GM12878 (cell line): ENCODE measurements at regions not wholly inside any gene's neighbourhood (a gene's known extent, or its start where the extent isn't known, plus 50 kb on each side); places are given as distances from the start of the nearest gene placed in this dataset.

Source experiments
- ATAC-seq: fragments of 200-7000 bp; cut with Tn5 transposase; 3 replicates; pipeline ENCODE4 v1.9.1; 2020; ENCODE audit warnings: mild to moderate bottlenecking, moderate library complexity
- BruUV-seq: library from RNA; stranded (reverse); fragments of 400-500 nt; replicated peaks from 2 replicates; lab custom pipeline; 2021; lab: Mats Ljungman, UMichigan
- CTCF ChIA-PET: fragments of 300-600 bp; sonication (Branson Sonifier 250); formaldehyde crosslinking; extraction: SDS; loops from one replicate; lab custom pipeline; 2021; ENCODE audit warnings: inconsistent platforms; lab: Yijun Ruan, JAX
- POLR2A ChIA-PET: fragments of 350-600 bp; formaldehyde crosslinking; extraction: SDS; loops from one replicate; lab custom pipeline; 2021; ENCODE audit warnings: inconsistent platforms; lab: Charles Lee
- RAD21 ChIA-PET: fragments of 300-600 bp; sonication (Branson Sonifier 250); formaldehyde crosslinking; loops from one replicate; lab custom pipeline; 2023; ENCODE audit warnings: antibody characterized with exemption; ENCODE audit not compliant: unreplicated experiment; lab: Charles Lee
- SMC1A ChIA-PET: fragments of 300-600 bp; sonication (Branson Sonifier 250); formaldehyde crosslinking; loops from one replicate; lab custom pipeline; 2023; ENCODE audit not compliant: unreplicated experiment, uncharacterized antibody; lab: Charles Lee
- DNase-seq: peaks from one replicate; pipeline ENCODE4 v3.0.0-alpha.2; 2011; ENCODE audit warnings: low read depth, low spot score
- FAIRE-seq: peaks from 3 replicates; lab custom pipeline; 2011; peaks lifted over from hg19 to GRCh38; lab: Jason Lieb, UNC
- H2AFZ ChIP-seq: 2 replicates; pipeline ENCODE4 v1.6.0; 2011; ENCODE audit warnings: low read depth, low read length, control low read depth; ENCODE audit not compliant: control insufficient read depth
- H3K27ac ChIP-seq: 2 replicates; pipeline ENCODE4 v1.5.1; 2011; ENCODE audit warnings: control low read depth; ENCODE audit not compliant: control insufficient read depth, insufficient read depth
- H3K27me3 ChIP-seq, 2 experiments: replicated peaks in 1 of 2; 2 replicates each; pipeline versions ENCODE4 v1.6.0 to v1.6.1; 2011; ENCODE audit warnings: low read length in 1 of 2; ENCODE audit not compliant: control insufficient read depth in 2 of 2, insufficient read depth in 2 of 2
- H3K36me3 ChIP-seq, 2 experiments: 2 replicates each; pipeline ENCODE4 v1.5.1; 2011; ENCODE audit warnings: low read length in 1 of 2; ENCODE audit not compliant: control insufficient read depth in 2 of 2, insufficient read depth in 2 of 2
- H3K4me1 ChIP-seq: 2 replicates; pipeline ENCODE4 v1.6.1; 2011; ENCODE audit warnings: mild to moderate bottlenecking, low read length, moderate library complexity, mixed read lengths; ENCODE audit not compliant: control insufficient read depth, insufficient read depth
- H3K4me2 ChIP-seq: 2 replicates; pipeline ENCODE4 v1.6.0; 2011; ENCODE audit warnings: control low read depth; ENCODE audit not compliant: control insufficient read depth, insufficient read depth
- H3K4me3 ChIP-seq: fragments of 200-600 bp; sonication (generic); 2 replicates; pipeline ENCODE4 v1.5.1; 2016
- H3K79me2 ChIP-seq: 2 replicates; pipeline ENCODE4 v1.6.0; 2011; ENCODE audit warnings: low read length; ENCODE audit not compliant: control insufficient read depth, insufficient read depth
- H3K9ac ChIP-seq: 2 replicates; pipeline ENCODE4 v1.8.0; 2011; ENCODE audit warnings: low read length, control low read depth, mixed read lengths; ENCODE audit not compliant: control insufficient read depth, insufficient read depth
- H3K9me3 ChIP-seq: replicated peaks from 3 replicates; pipeline ENCODE4 v1.5.1; 2011; ENCODE audit warnings: mild to moderate bottlenecking, low read length; ENCODE audit not compliant: control insufficient read depth, insufficient read depth
- H4K20me1 ChIP-seq: 2 replicates; pipeline ENCODE4 v1.6.0; 2011; ENCODE audit not compliant: control insufficient read depth, insufficient read depth
- BHLHE40 ChIP-seq, 2 experiments: fragments of 450-650 bp in 1 of 2; IDR thresholded peaks; 2 replicates each; pipeline ENCODE4 v1.6.1; 2011 to 2017; ENCODE audit warnings: low read depth in 2 of 2, borderline replicate concordance in 1 of 2, improper control_type of control experiment in 1 of 2, low read length in 1 of 2, mild to moderate bottlenecking in 1 of 2
- HDAC2 ChIP-seq: fragments of 200-600 bp; sonication (generic); IDR thresholded peaks from 2 replicates; pipeline ENCODE4 v1.6.1; 2017
- WGBS: methylation state at CpG from one replicate; pipeline ENCODE4 v1.1.6; 2016; ENCODE audit warnings: low lambda C conversion rate; ENCODE audit not compliant: insufficient replicate concordance, insufficient coverage; ENCODE audit errors: missing lambda C conversion rate; 5-methylcytosine and 5-hydroxymethylcytosine counted together
- in situ Hi-C: fragments of 300-500 bp; cut with MboI; formaldehyde crosslinking; loops from 9 replicates; pipeline ENCODE4 v1.14.3; 2018; ENCODE audit warnings: mixed read lengths
- intact Hi-C: fragments of 100-400 bp; cut with micrococcal nuclease; formaldehyde crosslinking; loops from one replicate; pipeline ENCODE4 v1.14.2; 2022; ENCODE audit not compliant: unreplicated experiment
- TF ChIP-seq, protein P1 (sequence below), 3 experiments: IDR thresholded peaks in 2 of 3; conservative IDR thresholded peaks in 1 of 3; 2 replicates each; pipeline ENCODE4 v1.5.1; 2011; ENCODE audit warnings: low read depth in 3 of 3, low read length in 3 of 3, mild to moderate bottlenecking in 3 of 3, control low read depth in 2 of 3, moderate library complexity in 2 of 3, inconsistent platforms in 1 of 3, mixed read lengths in 1 of 3; ENCODE audit not compliant: control insufficient read depth in 2 of 3, insufficient read depth in 1 of 3; ENCODE audit errors: extremely low read depth in 1 of 3

DNA sequence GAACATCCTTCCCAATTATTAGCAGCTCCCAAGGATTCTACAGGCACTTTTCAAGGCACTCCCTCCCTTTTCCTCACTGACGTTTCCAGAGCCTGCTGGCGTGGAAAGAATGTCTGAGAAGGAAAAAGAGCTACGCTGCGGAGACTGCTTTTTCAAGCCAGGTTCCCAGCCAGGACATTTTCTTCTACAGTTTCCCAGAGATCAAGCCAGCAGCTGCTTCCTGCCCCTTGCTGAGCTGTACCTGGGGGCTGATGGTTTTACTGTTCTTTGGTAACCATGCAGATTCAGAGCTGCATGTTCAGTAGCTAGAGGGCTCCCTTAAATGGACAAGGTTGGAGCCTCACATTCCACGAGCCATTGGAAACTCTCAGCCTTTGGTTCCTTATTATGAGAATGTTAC, 133.4 kb downstream of the EVX1 start:
- H3K4me1 ChIP-seq = no peaks in the 10 kb centered on the region
- H2AFZ ChIP-seq = no peak overlapping the region
- intact Hi-C loops (no loop called here), in situ Hi-C loops (no loop called here)
- FAIRE-seq (no peak), DNase-seq (no peak), ATAC-seq (no peak)
- no peaks in the 10 kb centered on the region for H3K9me3 ChIP-seq
- no peak overlapping the region for H3K4me3 ChIP-seq
- H3K36me3 ChIP-seq = no peaks in the 10 kb centered on the region
- ChIA-PET CTCF (interaction anchor here (1.1 kb wide), 1 partner anchor 15 kb away, joined by 3 read pairs; no protein-coding TSS in a partner anchor), RAD21 (no interaction called here), POLR2A (no interaction called here), SMC1A (interaction anchor here (0.6 to 1.6 kb wide), 3 partner anchors 13 to 398 kb away, joined by 3 to 4 read pairs (median 3); no protein-coding TSS in a partner anchor)
- no TSS peak for BruUV-seq
- no peak for TF ChIP-seq HDAC2
- H3K9ac ChIP-seq = no peak overlapping the region
- no peak overlapping the region for H3K4me2 ChIP-seq
- no peaks in the 10 kb centered on the region for H3K79me2 ChIP-seq
- no peak overlapping the region for H3K27ac ChIP-seq
- 34% methylated on average over 5 of the region's 5 CpGs for WGBS
- no peaks in the 10 kb centered on the region for H4K20me1 ChIP-seq
- H3K27me3 ChIP-seq = no peaks in the 10 kb centered on the region; a peak in 1 of 4 replicates

DNA sequence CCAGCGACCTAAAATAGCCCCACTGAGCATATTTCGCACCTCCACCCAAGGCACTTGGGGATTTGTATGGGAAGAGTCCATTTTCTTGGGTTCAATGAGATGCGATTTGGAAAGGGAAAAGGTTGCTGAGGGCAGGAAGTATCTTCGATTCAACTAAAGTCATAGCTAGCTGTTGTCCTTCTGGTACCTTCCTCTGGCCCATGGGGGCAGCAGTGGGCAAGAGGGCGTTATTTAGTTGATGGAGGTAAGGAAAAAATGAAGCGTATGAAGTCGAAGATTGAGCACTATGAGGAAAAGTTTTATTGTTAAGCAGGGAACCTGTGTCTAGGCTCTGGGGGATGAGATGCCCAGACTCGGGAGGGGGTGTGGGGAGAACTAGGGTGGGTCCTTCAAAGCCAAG, 135.4 kb downstream of the EVX1 start:
- intact Hi-C loops = no loop called here
- Histone ChIP-seq H3K79me2 (no peaks in the 10 kb centered on the region), H3K9me3 (no peaks in the 10 kb centered on the region), H4K20me1 (no peaks in the 10 kb centered on the region), H3K9ac (no peak overlapping the region), H3K4me1 (no peaks in the 10 kb centered on the region), H3K4me3 (no peak overlapping the region), H3K36me3 (no peaks in the 10 kb centered on the region), H3K27ac (no peak overlapping the region), H2AFZ (no peak overlapping the region), H3K27me3 (no peaks in the 10 kb centered on the region; a peak in 2 of 4 replicates), H3K4me2 (no peak overlapping the region)
- SMC1A ChIA-PET = no interaction called here
- DNase-seq (no peak), ATAC-seq (no peak), FAIRE-seq (no peak)
- no peak for TF ChIP-seq BHLHE40 (IDR thresholded peaks at IDR 0.05; ENCODE audit: borderline replicate concordance in 1 of 2, low read depth in 2 of 2, low read length in 1 of 2)
- TF ChIP-seq, protein P1, sequence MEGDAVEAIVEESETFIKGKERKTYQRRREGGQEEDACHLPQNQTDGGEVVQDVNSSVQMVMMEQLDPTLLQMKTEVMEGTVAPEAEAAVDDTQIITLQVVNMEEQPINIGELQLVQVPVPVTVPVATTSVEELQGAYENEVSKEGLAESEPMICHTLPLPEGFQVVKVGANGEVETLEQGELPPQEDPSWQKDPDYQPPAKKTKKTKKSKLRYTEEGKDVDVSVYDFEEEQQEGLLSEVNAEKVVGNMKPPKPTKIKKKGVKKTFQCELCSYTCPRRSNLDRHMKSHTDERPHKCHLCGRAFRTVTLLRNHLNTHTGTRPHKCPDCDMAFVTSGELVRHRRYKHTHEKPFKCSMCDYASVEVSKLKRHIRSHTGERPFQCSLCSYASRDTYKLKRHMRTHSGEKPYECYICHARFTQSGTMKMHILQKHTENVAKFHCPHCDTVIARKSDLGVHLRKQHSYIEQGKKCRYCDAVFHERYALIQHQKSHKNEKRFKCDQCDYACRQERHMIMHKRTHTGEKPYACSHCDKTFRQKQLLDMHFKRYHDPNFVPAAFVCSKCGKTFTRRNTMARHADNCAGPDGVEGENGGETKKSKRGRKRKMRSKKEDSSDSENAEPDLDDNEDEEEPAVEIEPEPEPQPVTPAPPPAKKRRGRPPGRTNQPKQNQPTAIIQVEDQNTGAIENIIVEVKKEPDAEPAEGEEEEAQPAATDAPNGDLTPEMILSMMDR (IDR thresholded peaks at IDR 0.05 in 2 of 3, conservative IDR thresholded peaks at IDR 0.05 in 1 of 3; ENCODE audit: control insufficient read depth in 2 of 3, extremely low read depth in 1 of 3, insufficient read depth in 1 of 3, low read depth in 3 of 3, low read length in 3 of 3) = 0 out of 6 replicates have a peak, but pooled peaks of 1 of the 3 experiments have one; percentile 14
- CTCF ChIA-PET = no interaction called here
- WGBS = 42% methylated on average over 8 of the region's 8 CpGs
- RAD21 ChIA-PET = no interaction called here
- POLR2A ChIA-PET = no interaction called here
- BruUV-seq = no TSS peak
- in situ Hi-C loops = no loop called here
